ENCODE measurements at regions not wholly inside any gene's neighbourhood (a gene's known extent, or its start where the extent isn't known, plus 50 kb on each side); places are given as distances from the start of the nearest gene placed in this dataset.

GRCh38 chr2:129757366-129757914 is 222.0 kb upstream of the RAB6C start:
- no peak for DNase-seq

- DNase-seq, result no peak
Measured at GRCh38 chr2:129757915-129758783, 221.3 kb upstream of the RAB6C start.

DNA sequence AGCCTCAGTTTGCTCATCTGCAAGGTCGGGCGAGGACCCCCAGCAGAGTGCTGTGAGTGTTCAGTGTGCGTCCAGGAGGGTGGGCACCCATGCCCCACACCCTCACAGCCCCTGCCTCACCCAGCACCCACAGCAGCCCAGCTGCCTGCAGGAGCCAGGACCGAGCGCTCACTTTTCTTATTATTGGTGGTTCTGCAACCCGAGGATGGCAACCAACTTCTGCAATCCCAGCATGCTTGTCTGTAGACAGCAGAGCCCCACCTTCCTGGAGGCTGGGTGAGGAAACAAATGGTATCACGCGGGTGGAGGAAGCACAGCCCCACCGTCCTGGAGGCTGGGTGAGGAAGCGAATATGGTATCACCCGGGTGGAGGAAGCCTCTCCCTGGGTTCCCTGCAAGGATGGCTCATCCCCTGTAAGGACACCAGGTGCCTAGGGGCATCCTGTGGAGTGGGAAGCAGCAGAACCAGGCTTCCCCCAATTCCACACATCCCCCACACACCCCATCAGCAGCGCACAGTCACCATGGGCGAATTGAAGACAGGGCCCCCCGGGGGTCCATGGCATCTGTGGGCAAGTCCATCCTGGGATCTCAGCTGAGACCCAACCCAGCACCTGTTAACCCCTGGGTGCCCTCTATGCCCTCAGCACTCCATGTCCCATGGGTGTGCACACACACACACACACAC is 220.5 kb upstream of the RAB6C start:
- no peak for DNase-seq

DNA sequence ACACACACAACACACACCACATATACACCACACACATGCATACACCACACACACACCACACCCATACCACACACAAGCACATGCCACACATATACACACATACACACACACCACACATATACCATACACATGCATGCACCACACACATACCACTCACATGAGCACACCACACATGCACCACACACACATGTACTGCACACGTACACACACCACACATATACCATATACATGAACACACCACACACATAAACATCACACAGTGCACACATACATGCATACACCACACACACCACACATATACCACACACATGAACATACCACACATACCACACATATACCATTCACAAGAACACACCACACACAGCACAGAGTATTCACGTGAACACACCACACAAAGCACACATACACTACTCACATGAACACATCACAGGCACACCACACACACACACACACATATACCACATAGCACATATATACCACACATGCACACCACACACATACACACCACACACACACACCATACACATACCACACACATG is 219.9 kb upstream of the RAB6C start:
- no peak for DNase-seq

DNA sequence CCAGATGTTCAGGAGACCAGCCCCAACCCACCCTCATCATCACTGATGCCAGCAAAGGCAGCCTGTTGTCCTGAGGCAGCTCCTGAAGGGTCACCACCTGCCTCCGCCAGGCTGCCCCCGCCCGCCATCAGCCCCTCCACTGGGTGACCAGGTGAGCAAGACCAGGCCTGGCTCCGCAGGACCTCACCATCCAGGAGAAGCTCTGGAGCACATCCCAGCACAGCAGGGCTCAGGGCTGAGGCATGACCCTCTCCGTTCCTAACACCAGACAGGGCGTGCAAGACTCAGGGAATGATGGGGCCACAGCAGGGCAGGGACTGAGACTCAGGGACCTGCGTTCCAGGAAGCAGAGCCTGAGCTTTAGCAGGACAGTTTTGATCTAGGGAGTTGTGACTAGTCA is 218.8 kb upstream of the RAB6C start:
- DNase-seq, result no peak

DNA sequence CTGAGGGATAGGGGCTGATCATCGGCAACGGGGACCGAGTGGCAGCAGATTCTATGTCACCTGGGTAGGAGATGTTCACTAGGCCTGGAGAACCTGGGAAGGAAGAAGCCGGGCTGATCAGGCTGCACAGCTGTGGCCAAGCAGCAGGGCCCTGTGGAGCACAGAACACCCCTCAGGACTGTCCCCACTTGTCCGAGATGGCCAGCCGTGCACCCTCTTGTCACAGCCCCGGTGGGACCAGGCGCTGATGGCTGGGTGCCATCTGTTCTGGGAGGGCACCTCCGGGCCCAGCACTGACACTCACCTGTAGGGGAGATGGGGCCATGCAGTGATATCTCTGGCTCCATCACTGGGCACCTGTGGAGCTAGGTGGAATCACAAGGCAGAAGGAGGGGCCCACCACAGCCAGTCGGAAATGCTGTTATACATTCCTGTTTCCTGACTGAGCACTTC is 217.9 kb upstream of the RAB6C start:
- no peak for DNase-seq

- DNase-seq, result no peak
Measured at GRCh38 chr2:129762386-129763189, 216.9 kb upstream of the RAB6C start.

DNA sequence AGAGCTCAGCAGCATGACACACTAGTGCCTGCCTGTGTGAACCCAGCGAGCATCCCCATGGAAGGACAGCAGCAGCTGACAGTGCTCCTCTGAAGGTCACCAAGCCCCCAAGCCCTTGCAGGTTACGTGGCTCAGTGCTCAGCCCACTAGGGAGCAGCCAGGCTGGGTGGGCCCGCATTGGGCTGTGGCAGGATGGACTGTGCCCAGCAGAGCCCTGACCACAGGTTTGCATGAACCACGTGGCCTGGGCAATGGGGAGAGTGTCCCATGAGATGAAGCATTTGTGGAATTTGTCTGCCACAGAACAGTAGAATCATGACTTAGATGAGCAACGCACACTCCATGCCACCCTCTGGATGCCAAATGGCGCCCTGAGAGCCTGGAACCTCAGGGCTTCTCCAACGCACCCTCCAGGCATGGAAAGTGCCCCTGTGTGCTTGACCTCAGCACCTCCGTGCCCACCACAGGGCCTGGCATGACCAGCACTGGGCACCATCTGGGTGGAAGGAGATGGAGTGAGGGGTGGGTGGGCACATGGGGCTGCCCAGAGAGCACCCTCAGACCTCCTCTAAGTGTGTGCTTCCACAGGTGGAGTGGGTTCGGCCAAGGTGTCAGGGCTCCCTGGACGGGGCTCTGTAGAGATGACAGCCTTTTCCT is 216.1 kb upstream of the RAB6C start:
- no peak for DNase-seq

DNA sequence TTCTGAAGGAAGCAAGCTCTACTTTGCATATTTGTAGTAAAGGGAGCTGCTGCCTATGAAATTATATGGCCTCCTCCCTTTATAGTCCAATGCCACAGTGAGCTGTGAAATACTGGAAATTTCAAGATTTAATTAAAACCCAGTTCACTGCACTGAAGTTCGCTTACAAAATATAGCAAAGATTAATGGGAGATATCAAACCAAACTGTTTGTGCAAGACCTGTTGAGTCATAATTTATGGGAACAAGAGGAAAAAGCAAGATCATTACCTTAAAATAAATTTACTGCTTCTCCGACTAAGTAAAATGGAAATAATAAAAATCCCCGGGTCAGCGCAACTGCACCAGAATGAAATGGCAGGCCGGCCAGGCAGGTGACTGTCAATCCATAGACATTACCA is 215.5 kb upstream of the RAB6C start:
- DNase-seq, result no peak

DNA sequence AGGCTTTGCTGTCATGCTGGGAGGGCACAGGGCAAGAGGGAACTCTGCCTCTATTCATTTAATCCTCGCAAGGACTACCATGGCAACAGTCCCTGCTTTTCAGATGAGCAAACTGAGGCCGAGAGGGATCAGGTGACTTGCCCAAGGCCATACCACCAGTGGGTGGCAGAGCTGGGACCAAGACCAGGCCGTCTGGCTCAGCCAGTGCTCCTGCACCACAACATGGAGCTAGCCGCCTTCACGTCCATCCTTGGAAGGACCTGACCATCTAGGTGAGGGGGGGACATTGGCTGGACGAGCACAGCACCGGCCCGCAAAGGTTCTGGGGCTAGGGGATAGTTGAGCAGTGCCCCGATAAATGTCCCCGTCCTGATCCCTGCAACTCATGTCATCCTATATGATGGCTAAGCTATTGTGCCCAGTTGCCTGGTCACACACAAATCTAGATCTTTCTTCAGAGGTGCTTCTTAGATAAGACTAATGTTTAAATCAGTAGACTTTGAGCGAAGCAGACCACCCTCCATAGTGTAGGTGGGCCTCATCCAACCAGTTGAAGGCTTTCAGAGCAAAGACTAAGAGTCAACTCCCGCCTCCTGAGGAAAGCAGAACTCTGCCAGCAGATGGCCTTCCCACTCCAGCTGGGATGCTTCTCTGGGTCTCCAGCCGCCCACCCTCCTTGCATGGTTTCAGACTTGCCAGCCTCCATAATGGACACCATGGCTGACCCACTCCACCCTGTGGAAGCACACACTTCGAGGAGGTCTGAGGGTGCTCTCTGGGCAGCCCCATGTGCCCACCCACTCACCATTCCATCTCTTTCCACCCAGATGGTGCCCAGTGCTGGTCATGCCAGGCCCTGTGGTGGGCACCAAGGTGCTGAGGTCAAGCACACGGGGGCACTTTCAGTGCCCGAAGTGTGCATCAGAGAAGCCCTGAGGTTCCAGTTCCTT is 214.8 kb upstream of the RAB6C start:
- no peak for DNase-seq

DNA sequence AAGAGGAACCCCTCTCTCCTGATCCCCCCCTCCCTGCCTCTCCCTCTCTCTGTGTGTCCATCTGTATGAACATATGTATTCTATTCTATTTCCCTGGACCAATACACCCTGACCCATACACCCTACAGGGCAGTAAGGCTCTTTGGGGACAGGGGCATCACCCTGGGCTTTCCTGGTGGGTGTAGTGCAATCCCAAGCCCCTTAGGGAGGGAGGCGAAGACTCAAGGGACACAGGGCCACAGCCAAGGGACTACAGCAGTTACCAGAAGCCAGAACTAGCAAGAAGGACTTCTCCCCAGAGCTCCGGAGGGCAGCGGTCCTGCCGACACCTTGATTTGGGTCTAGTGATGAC is 214.2 kb upstream of the RAB6C start:
- no peak for DNase-seq

- DNase-seq, result no peak
Measured at GRCh38 chr2:129765678-129766351, 213.7 kb upstream of the RAB6C start.

- no peak for DNase-seq
Measured at GRCh38 chr2:129766374-129766993, 213.0 kb upstream of the RAB6C start.

DNA sequence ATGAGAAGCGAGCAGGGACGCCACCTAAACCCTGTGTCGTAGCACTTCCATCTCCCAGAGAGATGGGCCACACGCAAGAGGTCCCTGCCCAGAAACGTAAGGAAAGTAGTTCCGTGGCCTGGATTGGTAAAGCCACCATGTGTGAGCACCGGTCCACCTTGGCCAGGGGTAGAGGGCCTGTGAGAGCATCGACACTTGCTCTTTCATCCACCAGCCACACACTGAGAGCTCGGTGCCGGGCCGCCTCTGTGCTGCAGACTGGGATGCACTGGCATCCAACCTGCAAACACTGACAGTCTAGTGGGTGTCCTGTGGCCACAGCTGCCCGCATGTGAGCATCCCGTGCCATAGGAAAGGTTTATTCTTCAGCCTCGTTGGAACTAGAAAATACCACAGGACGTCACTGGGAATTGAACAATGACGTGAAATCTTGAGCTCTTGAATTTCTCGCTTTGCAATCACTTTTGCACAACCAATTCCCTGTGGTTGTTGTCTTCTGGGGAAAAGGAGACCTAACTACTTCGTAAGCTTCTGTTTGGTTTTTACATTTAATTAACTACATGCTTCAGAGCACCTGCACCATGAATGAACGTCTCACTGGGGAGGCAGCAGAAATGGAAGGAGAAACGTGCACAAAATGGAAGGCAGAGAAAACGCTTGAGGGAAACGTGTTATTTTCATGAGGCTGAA is 212.0 kb upstream of the RAB6C start:
- no peak for DNase-seq

- no peak for DNase-seq
Measured at GRCh38 chr2:129768036-129768386, 211.5 kb upstream of the RAB6C start.

DNA sequence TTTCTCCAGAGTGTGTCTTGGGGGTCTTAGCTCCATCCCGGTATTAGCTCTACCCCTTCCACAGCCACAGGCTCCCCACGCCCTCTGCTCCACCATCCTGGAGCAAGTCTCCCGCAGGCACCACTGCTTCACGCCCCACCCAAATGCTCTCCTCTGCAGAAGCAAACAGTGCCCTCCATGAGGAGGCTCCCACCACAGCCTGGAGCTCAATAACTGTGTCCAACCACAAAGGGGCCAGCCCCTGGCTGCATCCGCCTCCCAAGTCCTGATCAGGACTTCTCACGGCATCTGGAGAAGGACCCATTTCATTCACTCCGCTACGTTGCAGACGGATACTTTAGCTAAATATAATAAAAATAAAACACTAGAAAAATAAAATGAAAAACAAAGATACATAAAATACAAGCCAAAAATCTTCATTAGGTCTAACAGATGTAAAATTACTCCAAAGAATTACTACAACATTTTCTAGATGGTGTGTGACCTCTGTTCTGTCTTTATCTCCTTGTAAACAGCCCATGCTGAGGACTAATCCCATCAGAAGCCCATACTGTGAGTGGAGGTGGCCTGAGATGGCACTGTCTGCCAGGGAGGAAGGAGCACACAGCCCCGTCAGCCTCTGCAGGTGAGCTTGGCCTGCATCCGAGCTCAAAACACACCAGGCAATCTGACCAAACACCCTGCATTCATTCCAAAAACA is 210.8 kb upstream of the RAB6C start:
- no peak for DNase-seq

GRCh38 chr2:129769185-129769991 is 210.1 kb upstream of the RAB6C start:
- DNase-seq, result no peak

All from left kidney (tissue), 1 donor.